ENCODE measurements at regions not wholly inside any gene's neighbourhood (a gene's known extent, or its start where the extent isn't known, plus 50 kb on each side); places are given as distances from the start of the nearest gene placed in this dataset.
A peak's percentile ranks its signal among the peaks of the same experiment; 100 is the strongest.

DNA sequence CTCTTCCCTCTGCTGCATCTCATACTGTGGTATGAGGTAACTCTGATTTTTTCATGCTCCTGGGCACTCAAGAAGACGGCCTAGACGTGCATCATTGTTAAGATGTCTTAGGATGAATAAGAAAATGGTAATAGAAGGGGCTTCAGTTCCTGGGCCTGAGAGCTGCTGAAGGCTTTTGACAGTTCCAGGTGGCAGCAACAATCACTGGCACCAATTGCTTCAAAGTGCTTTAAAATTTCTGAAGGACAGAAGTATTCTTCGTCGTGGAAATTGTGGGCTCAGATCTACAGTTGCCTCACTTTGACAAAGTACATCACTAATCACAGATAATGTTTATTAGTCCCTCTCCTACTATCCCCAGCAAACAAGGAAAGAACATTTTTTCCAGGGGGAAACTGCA is 536.6 kb upstream of the CAMK1G start:
- Histone ChIP-seq H3K27me3 (ENCODE audit: insufficient read depth, low read depth, low read length) (no peaks in the 10 kb centered on the region), H3F3A (ENCODE audit: insufficient read depth, low read length, poor library complexity, severe bottlenecking) (no peaks in the 10 kb centered on the region), H3K4me3 (ENCODE audit: low read length) (no peak overlapping the region), H3K9ac (ENCODE audit: low read length) (no peak overlapping the region), H3K4me2 (ENCODE audit: low read length) (no peak overlapping the region), H4K20me1 (ENCODE audit: insufficient read depth) (no peaks in the 10 kb centered on the region), H3K27ac (ENCODE audit: low read length) (peak overlapping the region; percentile 75), H3K9me3 (ENCODE audit: low read length) (no peaks in the 10 kb centered on the region), H3K36me3 (ENCODE audit: insufficient read depth, low read length) (no peaks in the 10 kb centered on the region), H3K9me2 (ENCODE audit: insufficient read depth, low read length) (no peaks in the 10 kb centered on the region), H2AFZ (ENCODE audit: low read depth, low read length) (no peak overlapping the region), H3K79me2 (replicated peaks; ENCODE audit: insufficient read depth, low read length) (no peaks in the 10 kb centered on the region)
- TF ChIP-seq SMC3 (conservative IDR thresholded peaks at IDR 0.05; ENCODE audit: poor library complexity) = peak; percentile 12
- TF ChIP-seq POLR2AphosphoS5 (IDR thresholded peaks at IDR 0.05) = peak; percentile 45
- TF ChIP-seq EP300 (conservative IDR thresholded peaks at IDR 0.05; ENCODE audit: poor library complexity, severe bottlenecking) = peak; percentile 91
- no peak for TF ChIP-seq TAF1 (IDR thresholded peaks at IDR 0.05; ENCODE audit: low read depth)
- TF ChIP-seq EZH2 (IDR thresholded peaks at IDR 0.05; ENCODE audit: borderline replicate concordance, insufficient read depth, low read length, poor library complexity, severe bottlenecking) = no peak
- TF ChIP-seq, protein P1, sequence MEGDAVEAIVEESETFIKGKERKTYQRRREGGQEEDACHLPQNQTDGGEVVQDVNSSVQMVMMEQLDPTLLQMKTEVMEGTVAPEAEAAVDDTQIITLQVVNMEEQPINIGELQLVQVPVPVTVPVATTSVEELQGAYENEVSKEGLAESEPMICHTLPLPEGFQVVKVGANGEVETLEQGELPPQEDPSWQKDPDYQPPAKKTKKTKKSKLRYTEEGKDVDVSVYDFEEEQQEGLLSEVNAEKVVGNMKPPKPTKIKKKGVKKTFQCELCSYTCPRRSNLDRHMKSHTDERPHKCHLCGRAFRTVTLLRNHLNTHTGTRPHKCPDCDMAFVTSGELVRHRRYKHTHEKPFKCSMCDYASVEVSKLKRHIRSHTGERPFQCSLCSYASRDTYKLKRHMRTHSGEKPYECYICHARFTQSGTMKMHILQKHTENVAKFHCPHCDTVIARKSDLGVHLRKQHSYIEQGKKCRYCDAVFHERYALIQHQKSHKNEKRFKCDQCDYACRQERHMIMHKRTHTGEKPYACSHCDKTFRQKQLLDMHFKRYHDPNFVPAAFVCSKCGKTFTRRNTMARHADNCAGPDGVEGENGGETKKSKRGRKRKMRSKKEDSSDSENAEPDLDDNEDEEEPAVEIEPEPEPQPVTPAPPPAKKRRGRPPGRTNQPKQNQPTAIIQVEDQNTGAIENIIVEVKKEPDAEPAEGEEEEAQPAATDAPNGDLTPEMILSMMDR (IDR thresholded peaks at IDR 0.05; ENCODE audit: poor library complexity, severe bottlenecking) = no peak
- TF ChIP-seq, protein P2, sequence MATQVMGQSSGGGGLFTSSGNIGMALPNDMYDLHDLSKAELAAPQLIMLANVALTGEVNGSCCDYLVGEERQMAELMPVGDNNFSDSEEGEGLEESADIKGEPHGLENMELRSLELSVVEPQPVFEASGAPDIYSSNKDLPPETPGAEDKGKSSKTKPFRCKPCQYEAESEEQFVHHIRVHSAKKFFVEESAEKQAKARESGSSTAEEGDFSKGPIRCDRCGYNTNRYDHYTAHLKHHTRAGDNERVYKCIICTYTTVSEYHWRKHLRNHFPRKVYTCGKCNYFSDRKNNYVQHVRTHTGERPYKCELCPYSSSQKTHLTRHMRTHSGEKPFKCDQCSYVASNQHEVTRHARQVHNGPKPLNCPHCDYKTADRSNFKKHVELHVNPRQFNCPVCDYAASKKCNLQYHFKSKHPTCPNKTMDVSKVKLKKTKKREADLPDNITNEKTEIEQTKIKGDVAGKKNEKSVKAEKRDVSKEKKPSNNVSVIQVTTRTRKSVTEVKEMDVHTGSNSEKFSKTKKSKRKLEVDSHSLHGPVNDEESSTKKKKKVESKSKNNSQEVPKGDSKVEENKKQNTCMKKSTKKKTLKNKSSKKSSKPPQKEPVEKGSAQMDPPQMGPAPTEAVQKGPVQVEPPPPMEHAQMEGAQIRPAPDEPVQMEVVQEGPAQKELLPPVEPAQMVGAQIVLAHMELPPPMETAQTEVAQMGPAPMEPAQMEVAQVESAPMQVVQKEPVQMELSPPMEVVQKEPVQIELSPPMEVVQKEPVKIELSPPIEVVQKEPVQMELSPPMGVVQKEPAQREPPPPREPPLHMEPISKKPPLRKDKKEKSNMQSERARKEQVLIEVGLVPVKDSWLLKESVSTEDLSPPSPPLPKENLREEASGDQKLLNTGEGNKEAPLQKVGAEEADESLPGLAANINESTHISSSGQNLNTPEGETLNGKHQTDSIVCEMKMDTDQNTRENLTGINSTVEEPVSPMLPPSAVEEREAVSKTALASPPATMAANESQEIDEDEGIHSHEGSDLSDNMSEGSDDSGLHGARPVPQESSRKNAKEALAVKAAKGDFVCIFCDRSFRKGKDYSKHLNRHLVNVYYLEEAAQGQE (IDR thresholded peaks at IDR 0.05; ENCODE audit: borderline replicate concordance) = no peak
- no peak for TF ChIP-seq RAD21 (conservative IDR thresholded peaks at IDR 0.05)
- no peak for TF ChIP-seq MXI1 (conservative IDR thresholded peaks at IDR 0.05; ENCODE audit: poor library complexity, severe bottlenecking)

DNA sequence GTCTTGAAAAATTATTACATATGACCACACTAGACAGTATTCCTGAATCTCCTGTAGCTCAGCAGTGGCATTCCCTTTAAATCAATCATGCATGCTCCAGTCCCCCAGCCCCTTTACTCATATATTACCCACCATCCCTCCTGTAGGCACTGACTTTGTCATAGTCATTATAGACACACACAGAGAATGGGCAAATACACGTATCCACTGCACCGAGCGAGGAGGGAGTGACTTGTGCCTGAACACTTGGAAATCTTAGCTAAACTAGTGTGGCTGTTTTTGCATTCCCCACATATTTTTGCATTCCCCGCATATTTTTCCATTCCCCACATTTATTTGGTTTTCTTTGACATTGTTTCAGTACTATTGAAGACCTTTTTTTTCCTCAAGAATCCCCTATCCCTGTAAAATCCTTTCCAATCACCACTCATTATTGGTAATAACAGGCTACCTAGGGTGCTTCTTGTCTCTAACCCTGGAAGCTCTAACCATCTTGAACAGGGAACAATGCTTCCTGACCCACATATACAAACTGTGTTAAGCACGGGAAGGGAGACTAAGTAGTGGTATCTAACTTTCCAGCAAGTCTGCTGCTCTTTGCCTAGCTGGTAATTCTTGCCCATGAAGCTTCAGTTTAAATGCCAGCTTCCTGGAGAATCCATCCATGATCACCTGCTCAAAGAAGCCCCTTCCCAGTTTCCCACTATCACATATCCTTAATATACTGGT is 534.4 kb upstream of the CAMK1G start:
- H4K20me1 ChIP-seq (ENCODE audit: insufficient read depth) = no peaks in the 10 kb centered on the region
- no peak overlapping the region for H2AFZ ChIP-seq (ENCODE audit: low read depth, low read length)
- no peaks in the 10 kb centered on the region for H3K9me2 ChIP-seq (ENCODE audit: insufficient read depth, low read length)
- H3K4me2 ChIP-seq (ENCODE audit: low read length) = no peak overlapping the region
- TF ChIP-seq, protein P1 (IDR thresholded peaks at IDR 0.05; ENCODE audit: poor library complexity, severe bottlenecking) = no peak
- TF ChIP-seq POLR2AphosphoS5 (IDR thresholded peaks at IDR 0.05) (no peak), EZH2 (IDR thresholded peaks at IDR 0.05; ENCODE audit: borderline replicate concordance, insufficient read depth, low read length, poor library complexity, severe bottlenecking) (no peak), MXI1 (conservative IDR thresholded peaks at IDR 0.05; ENCODE audit: poor library complexity, severe bottlenecking) (no peak), EP300 (conservative IDR thresholded peaks at IDR 0.05; ENCODE audit: poor library complexity, severe bottlenecking) (no peak), SMC3 (conservative IDR thresholded peaks at IDR 0.05; ENCODE audit: poor library complexity) (no peak), TAF1 (IDR thresholded peaks at IDR 0.05; ENCODE audit: low read depth) (no peak), RAD21 (conservative IDR thresholded peaks at IDR 0.05) (no peak)
- TF ChIP-seq, protein P2 (IDR thresholded peaks at IDR 0.05; ENCODE audit: borderline replicate concordance) = no peak
- no peaks in the 10 kb centered on the region for H3K79me2 ChIP-seq (replicated peaks; ENCODE audit: insufficient read depth, low read length)
- no peaks in the 10 kb centered on the region for H3K36me3 ChIP-seq (ENCODE audit: insufficient read depth, low read length)
- no peaks in the 10 kb centered on the region for H3K27me3 ChIP-seq (ENCODE audit: insufficient read depth, low read depth, low read length)
- peak overlapping the region; percentile 75 for H3K27ac ChIP-seq (ENCODE audit: low read length)
- no peak overlapping the region for H3K9ac ChIP-seq (ENCODE audit: low read length)
- no peaks in the 10 kb centered on the region for H3F3A ChIP-seq (ENCODE audit: insufficient read depth, low read length, poor library complexity, severe bottlenecking)
- no peaks in the 10 kb centered on the region for H3K9me3 ChIP-seq (ENCODE audit: low read length)
- H3K4me3 ChIP-seq (ENCODE audit: low read length) = no peak overlapping the region
